ENCODE measurements at regions not wholly inside any gene's neighbourhood (a gene's known extent, or its start where the extent isn't known, plus 50 kb on each side); places are given as distances from the start of the nearest gene placed in this dataset.
A peak's percentile ranks its signal among the peaks of the same experiment; 100 is the strongest.

- no peak for DNase-seq
- no peaks in the 10 kb centered on the region for H3K27me3 Mint-ChIP-seq
- H3K4me3 Mint-ChIP-seq, result no peak overlapping the region
- intact Hi-C loops (cut with micrococcal nuclease), result loop anchor here (5.0 to 10.0 kb wide), 2 partner anchors 167 to 275 kb away; no protein-coding TSS in a partner anchor
- H3K36me3 Mint-ChIP-seq (ENCODE audit: low read depth), result peaks cover 2% of the 10 kb centered on the region
- no peak for TF ChIP-seq CTCF (IDR thresholded peaks at IDR 0.05)
- CTCF ChIA-PET, result interaction anchor here (1.7 kb wide), 1 partner anchor 9 kb away, joined by 5 read pairs; no protein-coding TSS in a partner anchor
- POLR2A ChIA-PET, result no interaction called here
- peaks cover 2% of the 10 kb centered on the region for H3K9me3 Mint-ChIP-seq
- peaks cover 44% of the 10 kb centered on the region for H3K4me1 Mint-ChIP-seq (ENCODE audit: low read depth)
- H3K27ac Mint-ChIP-seq, result no peak overlapping the region
- ATAC-seq, result no peak
Observed at GRCh38 chr2:237157780-237158102, 72.1 kb downstream of the COPS8 start.

- TF ChIP-seq CTCF (IDR thresholded peaks at IDR 0.05), result no peak
- ChIA-PET CTCF (interaction anchor here (1.7 kb wide), 1 partner anchor 9 kb away, joined by 5 read pairs; no protein-coding TSS in a partner anchor), POLR2A (no interaction called here)
- Mint-ChIP-seq H3K9me3 (peaks cover 2% of the 10 kb centered on the region), H3K4me1 (ENCODE audit: low read depth) (peaks cover 48% of the 10 kb centered on the region), H3K27ac (no peak overlapping the region), H3K4me3 (no peak overlapping the region), H3K27me3 (no peaks in the 10 kb centered on the region), H3K36me3 (ENCODE audit: low read depth) (peaks cover 2% of the 10 kb centered on the region)
- intact Hi-C loops (cut with micrococcal nuclease), result loop anchor here (5.0 to 10.0 kb wide), 2 partner anchors 167 to 274 kb away; no protein-coding TSS in a partner anchor
- no peak for DNase-seq
- no peak for ATAC-seq
Observed at GRCh38 chr2:237158194-237158593, 72.5 kb downstream of the COPS8 start.

- H3K4me1 Mint-ChIP-seq (ENCODE audit: low read depth), result peaks cover 42% of the 10 kb centered on the region
- TF ChIP-seq CTCF (IDR thresholded peaks at IDR 0.05), result no peak
- H3K4me3 Mint-ChIP-seq, result no peak overlapping the region
- CTCF ChIA-PET, result interaction anchor here (0.6 to 1.4 kb wide), 5 partner anchors 13 to 412 kb away, joined by 3 to 4 read pairs (median 3); no protein-coding TSS in a partner anchor
- POLR2A ChIA-PET, result no interaction called here
- ATAC-seq, result no peak
- intact Hi-C loops (cut with micrococcal nuclease), result loop anchor here (5.0 to 10.0 kb wide), 2 partner anchors 166 to 273 kb away; no protein-coding TSS in a partner anchor
- peak overlapping the region; percentile 83 for H3K27ac Mint-ChIP-seq
- H3K36me3 Mint-ChIP-seq (ENCODE audit: low read depth), result peaks cover 2% of the 10 kb centered on the region
- peaks cover 2% of the 10 kb centered on the region for H3K9me3 Mint-ChIP-seq
- peaks cover 2% of the 10 kb centered on the region for H3K27me3 Mint-ChIP-seq
- peak; percentile 32 for DNase-seq
Observed at GRCh38 chr2:237159006-237159911, 73.6 kb downstream of the COPS8 start.

GRCh38 chr2:237160271-237160919, 74.7 kb downstream of the COPS8 start:
- CTCF ChIA-PET, result interaction anchor here (1.4 kb wide), 1 partner anchor 14 kb away, joined by 4 read pairs; no protein-coding TSS in a partner anchor
- Mint-ChIP-seq H3K27ac (no peak overlapping the region), H3K36me3 (ENCODE audit: low read depth) (peaks cover 2% of the 10 kb centered on the region), H3K27me3 (peaks cover 2% of the 10 kb centered on the region), H3K4me1 (ENCODE audit: low read depth) (peaks cover 31% of the 10 kb centered on the region), H3K4me3 (no peak overlapping the region), H3K9me3 (peaks cover 2% of the 10 kb centered on the region)
- no peak for TF ChIP-seq CTCF (IDR thresholded peaks at IDR 0.05)
- intact Hi-C loops (cut with micrococcal nuclease), result no loop called here
- POLR2A ChIA-PET, result no interaction called here
- no peak for DNase-seq
- no peak for ATAC-seq

All from activated CD8-positive, alpha-beta T cell treated with anti-CD3 and anti-CD28 coated beads for 36 hours (primary cell).